ENCODE measurements at regions not wholly inside any gene's neighbourhood (a gene's known extent, or its start where the extent isn't known, plus 50 kb on each side); places are given as distances from the start of the nearest gene placed in this dataset.
"Not testable (repeated sequence)": the region's sequence is repeated elsewhere in the genome, so short reads cannot be mapped to it uniquely, and the experiment has no call there.

DNA sequence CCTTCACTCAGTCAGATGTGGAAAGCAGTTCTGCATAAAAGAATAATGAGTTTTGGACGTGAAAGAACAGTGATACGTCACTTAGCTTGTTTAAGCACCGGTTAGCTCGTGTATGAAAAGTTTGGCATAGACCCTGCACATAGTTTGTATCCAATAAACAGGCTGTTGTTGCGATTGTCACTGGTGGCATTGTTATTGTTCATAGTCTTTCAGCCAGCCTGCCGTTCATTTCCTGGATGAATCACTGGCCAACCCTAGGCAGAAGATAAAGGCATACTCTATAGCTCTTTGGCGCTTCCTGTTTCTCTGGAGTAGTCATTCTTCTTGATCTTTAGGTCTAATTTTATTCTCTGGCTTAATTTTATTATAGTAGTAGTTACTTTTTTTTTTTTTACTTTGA is 57.8 kb upstream of the ANKRD30A start:
- intact Hi-C loops (cut with DNase I, micrococcal nuclease): no loop called here
- no peak for ATAC-seq
- DNase-seq: no peak

DNA sequence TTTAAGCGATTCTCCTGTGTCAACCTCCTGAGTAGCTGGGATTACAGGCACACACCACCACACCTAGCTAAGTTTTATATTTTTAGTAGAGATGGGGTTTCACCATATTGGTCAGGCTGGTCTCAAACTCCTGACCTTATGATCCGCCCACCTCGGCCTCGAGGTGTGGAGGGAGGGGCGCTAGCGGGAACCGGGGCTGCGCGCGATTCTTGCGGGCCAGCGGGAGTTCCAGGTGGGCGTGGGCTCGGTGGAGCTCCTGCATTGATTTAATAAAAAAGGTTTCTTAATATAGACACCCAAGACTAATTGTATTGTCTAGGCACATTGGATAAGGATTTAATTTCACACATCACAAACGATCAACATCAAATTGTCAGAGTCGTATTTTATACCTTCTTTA is 63.1 kb upstream of the ANKRD30A start:
- intact Hi-C loops (cut with DNase I, micrococcal nuclease); DNase-seq; ATAC-seq: not testable (repeated sequence)

DNA sequence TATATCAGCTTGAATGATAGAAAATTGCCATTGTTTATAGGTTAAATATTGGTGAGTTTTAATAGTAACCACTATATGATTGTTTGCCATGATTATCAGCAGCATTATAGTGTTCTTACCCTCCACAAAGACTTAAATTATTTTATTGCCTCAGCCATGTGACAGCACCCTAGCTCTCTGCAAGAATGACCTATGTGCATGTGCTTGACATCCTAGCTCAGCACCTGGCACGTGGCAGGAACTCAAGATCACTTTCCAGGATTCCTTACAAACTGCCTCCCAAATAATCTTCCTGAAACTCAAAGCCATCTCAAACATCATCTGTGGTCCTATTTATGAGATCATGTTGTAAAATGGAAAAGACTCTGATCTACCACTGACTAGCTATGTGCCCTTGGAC is 68.1 kb upstream of the ANKRD30A start:
- DNase-seq (no peak), ATAC-seq (no peak)
- intact Hi-C loops (cut with DNase I, micrococcal nuclease): no loop called here

DNA sequence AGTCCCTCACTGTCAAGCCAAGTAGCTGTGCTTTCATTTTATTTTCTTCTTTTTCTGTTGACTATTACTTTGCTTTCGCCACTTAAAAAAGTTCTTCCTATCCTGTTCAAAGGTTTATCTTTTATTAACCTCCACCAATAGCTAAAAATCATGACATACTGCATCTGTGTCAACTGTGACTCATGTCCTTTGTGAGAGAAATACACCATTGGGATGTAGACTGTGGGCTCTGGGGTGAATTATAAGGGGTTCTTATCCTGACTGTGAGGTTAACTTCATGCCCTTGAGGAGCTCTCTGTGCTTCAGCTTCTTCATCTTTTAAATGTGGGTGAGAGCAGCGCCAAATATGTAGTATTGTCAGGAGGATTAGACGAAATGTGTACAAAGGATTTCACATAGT is 71.9 kb upstream of the ANKRD30A start:
- ATAC-seq (no peak), DNase-seq (no peak)
- intact Hi-C loops (cut with DNase I, micrococcal nuclease): no loop called here

DNA sequence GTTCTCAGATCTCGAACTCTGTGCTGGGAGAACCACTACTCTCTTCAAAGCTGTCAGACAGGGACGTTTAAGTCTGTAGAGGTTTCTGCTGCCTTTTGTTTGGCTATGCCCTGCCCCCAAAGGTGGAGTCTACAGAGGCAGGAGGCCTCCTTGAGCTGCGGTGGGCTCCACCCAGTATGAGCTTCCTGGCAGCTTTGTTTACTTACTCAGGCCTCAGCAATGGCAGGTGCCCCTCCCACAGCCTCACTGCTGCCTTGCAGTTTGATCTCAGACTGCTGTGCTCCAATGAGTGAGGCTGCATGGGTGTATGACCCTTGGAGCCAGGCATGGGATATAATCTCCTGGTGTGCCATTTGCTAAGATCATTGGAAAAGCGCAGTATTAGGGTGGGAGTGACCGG is 75.4 kb upstream of the ANKRD30A start:
- DNase-seq; intact Hi-C loops (cut with DNase I, micrococcal nuclease): not testable (repeated sequence)

DNA sequence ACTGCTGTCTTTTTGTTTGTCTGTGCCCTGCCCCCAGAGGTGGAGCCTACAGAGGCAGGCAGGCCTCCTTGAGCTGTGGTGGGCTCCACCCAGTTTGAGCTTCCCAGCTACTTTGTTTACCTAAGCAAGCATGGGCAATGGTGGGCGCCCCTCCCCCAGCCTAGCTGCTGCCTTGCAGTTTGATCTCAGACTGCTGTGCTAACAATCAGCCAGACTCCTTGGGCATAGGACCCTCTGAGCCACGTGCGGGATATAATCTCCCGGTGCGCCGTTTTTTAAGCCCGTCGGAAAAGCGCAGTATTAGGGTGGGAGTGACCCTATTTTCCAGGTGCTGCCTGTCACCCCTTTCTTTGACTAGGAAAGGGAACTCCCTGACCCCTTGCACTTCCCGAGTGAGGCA is 81.1 kb upstream of the ANKRD30A start:
- ATAC-seq; intact Hi-C loops (cut with DNase I, micrococcal nuclease); DNase-seq: not testable (repeated sequence)

More for the DNA sequence above, 75.4 kb upstream of the ANKRD30A start:
- ATAC-seq: not testable (repeated sequence)

DNA sequence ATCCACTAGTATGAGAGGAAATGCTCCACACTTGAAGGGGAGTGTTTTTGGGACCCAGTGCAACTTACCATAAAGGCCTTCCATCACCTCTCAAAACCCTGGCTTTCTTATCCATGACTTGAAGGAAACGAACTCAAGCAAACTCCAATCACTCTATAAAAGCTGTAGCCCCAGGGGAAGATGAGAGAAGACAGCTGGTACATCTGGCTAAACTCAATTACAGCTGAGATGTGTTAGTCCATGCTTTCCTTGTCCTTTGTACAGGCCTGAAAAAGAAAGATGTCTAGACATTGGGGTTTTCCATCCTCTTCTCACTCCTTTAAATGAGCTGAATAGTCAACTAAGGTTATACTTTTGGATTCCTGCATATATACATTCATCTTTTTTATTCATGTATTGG is 89.5 kb upstream of the ANKRD30A start:
- ATAC-seq (no peak), DNase-seq (no peak)
- intact Hi-C loops (cut with DNase I, micrococcal nuclease): no loop called here

DNA sequence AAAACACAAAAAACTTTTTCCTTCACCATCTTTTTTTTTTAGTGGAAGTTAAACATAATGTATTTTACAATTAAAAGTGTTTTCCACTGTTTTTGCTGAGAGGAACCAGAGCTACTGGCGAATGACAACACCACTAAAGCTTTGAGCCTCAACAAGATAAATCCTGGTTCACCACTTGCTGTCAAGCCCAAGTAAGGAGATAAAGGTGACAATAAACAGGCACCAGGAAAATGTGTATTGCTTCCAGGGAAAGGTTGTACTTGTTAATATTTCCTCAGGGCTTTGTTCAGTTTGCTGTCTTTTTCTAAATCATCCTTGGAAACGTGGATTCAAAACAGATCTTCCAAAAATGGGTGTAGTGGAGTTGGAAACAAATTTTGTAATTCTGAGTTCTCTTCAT is 109.9 kb upstream of the ANKRD30A start:
- DNase-seq (no peak), ATAC-seq (no peak)
- intact Hi-C loops (cut with DNase I, micrococcal nuclease): no loop called here

DNA sequence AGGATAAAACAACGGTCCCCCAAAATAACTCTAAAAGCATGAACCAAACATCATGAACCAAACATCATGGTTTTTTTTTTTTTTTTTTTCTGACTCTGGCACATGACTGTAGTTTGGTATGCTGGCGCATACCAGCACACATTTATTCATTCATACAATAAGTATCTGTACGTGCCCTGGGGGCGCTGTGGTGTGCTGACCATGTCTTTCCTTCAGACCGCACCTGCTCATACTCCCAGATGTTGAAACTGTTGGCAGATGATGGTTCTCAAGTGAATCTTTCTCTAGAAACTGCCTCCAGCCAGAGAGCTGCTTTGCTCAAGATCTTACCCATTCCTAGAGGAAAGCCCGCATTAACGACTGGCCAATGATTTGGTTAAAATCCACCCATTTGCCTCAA is 114.7 kb upstream of the ANKRD30A start:
- intact Hi-C loops (cut with DNase I, micrococcal nuclease): no loop called here
- no peak for ATAC-seq

DNA sequence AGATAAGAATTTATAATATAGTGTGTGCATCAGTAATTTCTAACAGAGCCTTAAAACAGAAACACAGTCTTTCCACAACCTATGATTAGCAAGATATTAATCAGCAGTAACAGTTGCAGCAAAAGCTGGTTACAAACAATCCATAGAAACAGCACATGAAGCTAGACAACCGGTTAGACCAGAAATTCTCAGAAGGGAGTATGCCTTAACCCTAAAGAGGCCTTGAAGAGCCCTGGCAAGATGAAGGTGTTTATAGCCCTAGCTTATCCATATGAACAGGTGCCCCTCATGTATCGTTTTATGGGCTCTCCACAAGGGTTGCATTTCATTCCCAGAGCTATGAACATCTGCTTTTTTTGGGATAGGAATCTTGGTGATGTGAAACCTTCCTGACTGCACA is 117.1 kb upstream of the ANKRD30A start:
- intact Hi-C loops (cut with DNase I, micrococcal nuclease); DNase-seq; ATAC-seq: not testable (repeated sequence)

More for the DNA sequence above, 114.7 kb upstream of the ANKRD30A start:
- no peak for DNase-seq

DNA sequence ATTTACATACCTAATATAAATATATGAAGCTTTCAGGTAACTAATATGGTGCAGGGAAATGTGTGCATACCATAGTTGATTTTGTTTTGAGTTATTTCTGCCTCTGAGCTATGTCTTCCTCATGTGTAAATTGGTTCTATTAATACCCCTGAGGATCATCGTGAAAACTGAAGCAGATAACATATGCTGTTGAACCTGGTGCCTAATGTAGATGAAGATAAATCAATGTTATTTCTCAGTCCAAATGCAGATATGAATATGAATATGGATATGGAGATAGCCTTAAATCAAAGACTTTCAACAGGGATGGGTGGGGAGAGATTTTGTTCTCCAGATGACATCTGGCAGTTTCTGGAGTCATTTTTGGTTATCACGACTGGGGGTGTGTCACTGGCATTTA is 122.3 kb upstream of the ANKRD30A start:
- intact Hi-C loops (cut with DNase I, micrococcal nuclease): no loop called here
- ATAC-seq: no peak

DNA sequence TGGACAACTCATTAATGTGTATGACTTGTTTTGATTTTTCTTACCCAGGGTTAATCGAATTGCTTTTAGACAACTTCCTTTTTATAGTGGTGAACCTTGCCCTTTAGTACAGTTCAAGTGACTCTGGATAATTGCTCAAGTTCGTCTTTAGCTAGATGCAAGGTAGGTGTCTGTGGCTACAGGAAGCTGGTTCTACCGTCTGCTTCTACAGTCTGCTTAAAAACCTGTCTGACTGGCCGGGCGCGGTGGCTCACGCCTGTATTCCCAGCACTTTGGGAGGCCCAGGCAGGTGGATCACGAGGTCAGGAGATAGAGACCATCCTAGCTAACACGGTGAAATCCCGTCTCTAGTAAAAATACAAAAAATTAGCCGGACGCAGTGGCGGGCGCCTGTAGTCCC is 129.6 kb upstream of the ANKRD30A start:
- intact Hi-C loops (cut with DNase I, micrococcal nuclease); ATAC-seq; DNase-seq: not testable (repeated sequence)

More for the DNA sequence above, 122.3 kb upstream of the ANKRD30A start:
- no peak for DNase-seq

DNA sequence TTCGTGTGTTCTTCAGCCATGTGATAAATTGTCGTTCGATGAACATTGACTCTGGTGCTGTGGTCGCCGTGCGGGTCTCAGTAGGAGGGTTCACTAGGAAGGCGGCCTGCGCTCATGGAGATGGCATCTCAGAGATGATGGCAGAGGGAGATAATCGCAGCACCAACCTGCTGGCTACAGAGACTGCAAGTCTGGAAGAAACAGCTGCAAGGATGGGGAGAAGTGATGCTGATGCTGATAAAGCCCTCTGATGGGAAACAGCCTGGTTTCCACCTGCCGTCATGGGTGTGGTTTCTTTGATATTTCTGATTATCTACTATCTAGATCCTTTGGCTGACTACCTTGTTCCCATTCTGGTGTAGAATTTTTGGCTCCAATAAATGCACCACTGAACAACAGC is 130.5 kb upstream of the ANKRD30A start:
- ATAC-seq (no peak), DNase-seq (no peak)
- intact Hi-C loops (cut with DNase I, micrococcal nuclease): no loop called here

DNA sequence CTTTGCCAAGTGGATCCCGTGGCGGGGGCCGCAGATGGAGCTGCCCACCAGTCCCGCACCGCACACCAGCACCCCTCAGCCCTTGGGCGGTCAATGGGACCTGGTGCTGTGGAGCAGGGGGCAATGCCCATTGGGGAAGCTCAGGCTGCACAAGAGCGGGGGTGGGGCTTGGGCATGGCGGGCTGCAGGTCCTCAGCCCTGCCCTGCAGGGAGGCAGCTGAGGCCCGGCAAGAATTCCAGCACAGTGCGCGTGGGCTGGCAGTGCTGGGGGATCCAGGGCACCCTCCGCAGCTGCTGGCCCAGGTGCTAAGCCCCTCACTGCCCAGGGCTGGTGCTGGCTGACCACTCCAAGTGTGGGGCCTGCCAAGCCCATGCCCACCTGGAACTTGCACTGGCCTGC is 136.2 kb upstream of the ANKRD30A start:
- intact Hi-C loops (cut with DNase I, micrococcal nuclease): no loop called here
- ATAC-seq (no peak), DNase-seq (no peak)

DNA sequence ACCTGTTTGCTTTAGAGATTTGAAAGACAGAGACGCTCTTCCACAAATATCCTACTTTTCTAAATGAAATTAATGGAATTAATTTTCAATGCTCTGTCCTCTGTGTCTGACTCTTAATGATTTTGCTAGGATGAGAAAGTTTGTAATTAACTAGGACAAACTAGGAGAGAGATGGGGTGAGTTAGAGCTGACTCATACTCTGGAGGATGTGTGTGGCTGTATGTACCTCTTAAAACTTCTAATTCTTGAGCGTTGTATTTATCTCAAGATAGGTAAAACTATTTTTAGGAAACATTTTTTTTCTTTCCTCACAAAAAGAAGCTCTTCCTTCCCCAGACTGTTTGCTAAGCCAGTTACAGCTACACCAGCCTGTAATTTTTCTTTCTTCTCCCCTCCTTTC is 178.8 kb upstream of the ANKRD30A start:
- no peak for ATAC-seq
- intact Hi-C loops (cut with DNase I, micrococcal nuclease): no loop called here
- DNase-seq: no peak

DNA sequence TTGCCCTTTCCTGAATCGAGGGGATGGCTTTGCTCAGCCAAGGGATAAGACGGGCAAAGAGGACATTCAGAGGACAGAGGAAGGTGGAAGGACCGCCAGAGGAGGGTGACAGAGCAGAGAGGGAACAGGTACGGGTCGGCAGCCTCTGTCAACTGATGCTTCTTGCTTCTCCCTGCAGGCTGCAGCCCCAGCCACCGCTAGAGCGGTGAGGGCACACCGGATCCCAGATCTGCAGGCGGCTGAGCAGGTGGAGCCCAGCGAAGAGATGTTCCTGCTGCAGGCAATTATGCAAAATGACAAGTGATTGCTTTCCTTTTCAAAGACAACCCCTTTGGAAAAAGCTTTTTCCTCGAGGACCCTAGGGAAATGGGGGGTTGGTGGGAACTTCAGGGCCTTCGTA is 181.9 kb upstream of the ANKRD30A start:
- no peak for ATAC-seq
- DNase-seq: no peak
- intact Hi-C loops (cut with DNase I, micrococcal nuclease): no loop called here

DNA sequence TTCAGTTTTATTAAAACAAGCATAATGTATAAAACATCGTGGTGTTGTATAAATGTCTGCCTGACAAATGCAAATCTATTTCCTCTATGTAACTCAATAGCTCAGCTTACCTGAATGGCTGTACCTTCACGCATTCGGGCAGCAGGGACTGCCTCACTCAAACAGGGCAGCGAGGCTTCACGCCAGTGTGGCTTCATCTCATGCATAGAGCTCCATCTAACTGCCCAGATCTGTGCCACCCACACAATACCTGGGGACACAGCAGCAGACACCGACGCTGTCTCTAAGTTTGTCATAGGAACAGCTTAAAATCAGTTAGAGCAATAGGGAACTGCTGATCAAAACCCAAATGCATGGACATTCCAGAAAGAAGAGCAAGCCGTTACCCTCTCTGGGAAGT is 182.8 kb upstream of the ANKRD30A start:
- ATAC-seq (no peak), DNase-seq (no peak)
- intact Hi-C loops (cut with DNase I, micrococcal nuclease): no loop called here

DNA sequence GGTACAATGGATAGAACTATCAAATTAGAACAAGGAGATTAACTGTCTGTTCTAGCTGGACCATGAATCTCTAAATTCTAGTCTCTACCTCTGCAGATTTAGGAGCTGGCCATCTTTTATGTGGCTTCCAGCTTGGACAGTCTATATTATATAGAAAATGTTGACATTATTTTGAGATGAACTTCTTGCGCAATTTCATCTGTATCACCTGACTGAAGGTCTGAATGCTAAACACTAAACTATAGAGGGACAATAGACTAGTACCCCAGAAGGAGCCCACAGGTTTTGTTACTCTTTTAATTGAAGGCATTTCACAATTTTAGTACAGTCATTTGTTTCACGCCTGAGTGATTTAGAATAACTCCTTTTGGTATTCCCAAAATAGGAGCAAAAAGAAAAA is 222.4 kb upstream of the ANKRD30A start:
- no peak for ATAC-seq
- no peak for DNase-seq
- intact Hi-C loops (cut with DNase I, micrococcal nuclease): no loop called here

DNA sequence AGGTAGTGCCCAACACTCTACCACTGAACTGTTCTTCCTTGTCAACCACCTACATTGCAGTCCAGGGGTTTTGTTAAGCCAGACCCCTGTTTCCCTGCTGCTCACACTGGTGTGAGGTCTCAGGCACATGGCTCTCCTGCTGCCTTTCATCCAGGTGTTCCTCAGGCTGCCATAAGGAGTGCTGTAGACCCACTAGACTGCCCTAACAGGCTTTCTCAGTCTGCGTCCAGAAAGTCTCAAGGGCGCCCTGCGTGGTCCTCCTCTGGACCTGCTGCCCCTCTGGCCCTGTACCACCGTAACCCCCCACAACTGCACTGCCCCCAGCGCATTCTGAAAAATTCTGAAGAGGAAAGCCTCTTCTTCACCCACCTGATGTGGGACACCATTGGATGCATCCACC is 225.7 kb upstream of the ANKRD30A start:
- DNase-seq: no peak

DNA sequence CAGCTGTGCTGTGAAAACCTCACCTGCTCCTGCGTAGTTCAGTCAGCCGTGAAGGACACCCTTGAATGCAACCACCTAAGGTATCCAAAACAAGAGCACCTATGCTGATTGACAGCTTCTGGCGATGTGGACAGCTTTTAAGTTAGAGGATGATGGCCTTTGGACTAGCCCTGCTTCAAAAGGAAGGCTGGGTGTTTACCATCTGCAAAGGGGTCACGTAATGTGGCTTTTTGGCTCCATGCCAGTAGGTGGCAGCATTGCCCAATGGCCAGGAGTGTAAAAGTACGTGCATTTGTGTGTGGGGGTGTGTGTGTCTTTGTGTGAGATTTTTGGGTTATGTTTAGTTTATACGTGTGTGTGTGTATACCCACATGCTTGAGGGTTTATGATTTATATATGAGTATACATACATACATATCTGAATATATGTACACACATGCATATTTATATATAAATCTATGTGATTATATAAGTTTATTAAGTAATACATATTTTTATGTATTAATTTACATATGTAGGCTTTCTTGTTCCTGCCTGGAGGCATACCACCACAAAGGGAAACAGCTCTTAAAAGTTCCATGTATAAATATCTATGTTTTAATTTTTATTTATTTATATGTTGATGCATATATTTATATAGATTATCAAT is 236.3 kb upstream of the ANKRD30A start:
- DNase-seq: peak in 1 of 2 donors; percentile 20
- intact Hi-C loops (cut with DNase I, micrococcal nuclease): loop anchor here in 1 of 2 donors (10.0 kb wide), 1 partner anchor 1254 kb away; no protein-coding TSS in a partner anchor
- ATAC-seq: no peak

More for the DNA sequence above, 225.7 kb upstream of the ANKRD30A start:
- intact Hi-C loops (cut with DNase I, micrococcal nuclease): no loop called here
- ATAC-seq: no peak

DNA sequence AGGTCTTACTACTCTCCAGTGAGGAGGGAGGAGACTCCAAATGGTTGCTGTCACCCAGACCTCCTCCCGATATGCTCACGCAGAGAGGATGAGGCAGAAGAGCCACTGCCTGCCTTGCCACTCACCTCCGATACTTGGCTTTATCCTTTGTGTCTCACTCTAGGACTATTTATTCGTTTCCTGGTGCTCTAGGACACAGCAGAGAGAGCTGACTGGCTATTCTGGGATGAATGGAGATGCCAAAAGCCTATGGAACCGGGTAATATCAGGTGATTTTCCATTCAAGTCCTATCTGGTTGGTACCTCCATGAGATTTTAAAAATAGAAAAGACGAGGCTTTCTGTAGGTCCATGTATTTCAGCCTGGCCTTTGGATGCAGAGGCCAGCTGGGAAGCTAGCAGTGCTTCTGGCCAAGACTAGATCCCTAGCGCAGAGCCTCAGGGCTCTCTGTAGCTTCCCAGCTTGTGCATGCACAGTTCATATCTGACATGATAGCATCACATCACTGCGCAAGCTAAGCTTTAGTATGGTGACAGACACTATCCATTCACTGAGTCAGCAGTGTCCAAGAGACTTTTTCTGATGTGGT is 239.0 kb upstream of the ANKRD30A start:
- ATAC-seq (no peak), DNase-seq (no peak)
- intact Hi-C loops (cut with DNase I, micrococcal nuclease): loop anchor here in 1 of 2 donors (10.0 kb wide), 1 partner anchor 1252 kb away; no protein-coding TSS in a partner anchor
